ENCODE measurements at regions not wholly inside any gene's neighbourhood (a gene's known extent, or its start where the extent isn't known, plus 50 kb on each side); places are given as distances from the start of the nearest gene placed in this dataset.

- Mint-ChIP-seq H3K27me3 (ENCODE audit: unreplicated experiment) (peaks cover 83% of the 10 kb centered on the region), H3K36me3 (ENCODE audit: insufficient read depth, unreplicated experiment) (no peaks in the 10 kb centered on the region), H3K4me1 (ENCODE audit: low read depth, unreplicated experiment) (no peaks in the 10 kb centered on the region), H3K4me3 (ENCODE audit: low read depth, unreplicated experiment) (no peak overlapping the region), H3K9me3 (ENCODE audit: low read depth, unreplicated experiment) (peaks cover 2% of the 10 kb centered on the region), H3K27ac (ENCODE audit: unreplicated experiment) (no peak overlapping the region)
- TF ChIP-seq, protein P1, sequence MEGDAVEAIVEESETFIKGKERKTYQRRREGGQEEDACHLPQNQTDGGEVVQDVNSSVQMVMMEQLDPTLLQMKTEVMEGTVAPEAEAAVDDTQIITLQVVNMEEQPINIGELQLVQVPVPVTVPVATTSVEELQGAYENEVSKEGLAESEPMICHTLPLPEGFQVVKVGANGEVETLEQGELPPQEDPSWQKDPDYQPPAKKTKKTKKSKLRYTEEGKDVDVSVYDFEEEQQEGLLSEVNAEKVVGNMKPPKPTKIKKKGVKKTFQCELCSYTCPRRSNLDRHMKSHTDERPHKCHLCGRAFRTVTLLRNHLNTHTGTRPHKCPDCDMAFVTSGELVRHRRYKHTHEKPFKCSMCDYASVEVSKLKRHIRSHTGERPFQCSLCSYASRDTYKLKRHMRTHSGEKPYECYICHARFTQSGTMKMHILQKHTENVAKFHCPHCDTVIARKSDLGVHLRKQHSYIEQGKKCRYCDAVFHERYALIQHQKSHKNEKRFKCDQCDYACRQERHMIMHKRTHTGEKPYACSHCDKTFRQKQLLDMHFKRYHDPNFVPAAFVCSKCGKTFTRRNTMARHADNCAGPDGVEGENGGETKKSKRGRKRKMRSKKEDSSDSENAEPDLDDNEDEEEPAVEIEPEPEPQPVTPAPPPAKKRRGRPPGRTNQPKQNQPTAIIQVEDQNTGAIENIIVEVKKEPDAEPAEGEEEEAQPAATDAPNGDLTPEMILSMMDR (IDR thresholded peaks at IDR 0.05; ENCODE audit: unreplicated experiment): no peak
- intact Hi-C loops (cut with micrococcal nuclease; ENCODE audit: unreplicated experiment): no loop called here
- CTCF ChIA-PET: no interaction called here
- DNase-seq: no peak
- BruUV-seq (replicated peaks): no TSS peak
Measured at GRCh38 chr1:5691795-5692509, 300.3 kb downstream of the NPHP4 start.

- no peak for DNase-seq
- Mint-ChIP-seq H3K4me3 (ENCODE audit: low read depth, unreplicated experiment) (no peak overlapping the region), H3K36me3 (ENCODE audit: insufficient read depth, unreplicated experiment) (no peaks in the 10 kb centered on the region), H3K9me3 (ENCODE audit: low read depth, unreplicated experiment) (peaks cover 4% of the 10 kb centered on the region), H3K27ac (ENCODE audit: unreplicated experiment) (no peak overlapping the region), H3K27me3 (ENCODE audit: unreplicated experiment) (peaks cover 87% of the 10 kb centered on the region), H3K4me1 (ENCODE audit: low read depth, unreplicated experiment) (no peaks in the 10 kb centered on the region)
- CTCF ChIA-PET: interaction anchor here (0.6 kb wide), 1 partner anchor 1791 kb away, joined by 3 read pairs; the partner anchor contains the start of gene C1orf174
- intact Hi-C loops (cut with micrococcal nuclease; ENCODE audit: unreplicated experiment): no loop called here
- BruUV-seq (replicated peaks): no TSS peak
- TF ChIP-seq, protein P1 (IDR thresholded peaks at IDR 0.05; ENCODE audit: unreplicated experiment): no peak
Measured at GRCh38 chr1:5690898-5691297, 301.3 kb downstream of the NPHP4 start.

- no peak overlapping the region for H3K4me3 Mint-ChIP-seq (ENCODE audit: low read depth, unreplicated experiment)
- TF ChIP-seq, protein P1 (IDR thresholded peaks at IDR 0.05; ENCODE audit: unreplicated experiment): no peak
- intact Hi-C loops (cut with micrococcal nuclease; ENCODE audit: unreplicated experiment): no loop called here
- DNase-seq: no peak
- peaks cover 87% of the 10 kb centered on the region for H3K27me3 Mint-ChIP-seq (ENCODE audit: unreplicated experiment)
- no peaks in the 10 kb centered on the region for H3K4me1 Mint-ChIP-seq (ENCODE audit: low read depth, unreplicated experiment)
- no peak overlapping the region for H3K27ac Mint-ChIP-seq (ENCODE audit: unreplicated experiment)
- H3K36me3 Mint-ChIP-seq (ENCODE audit: insufficient read depth, unreplicated experiment): no peaks in the 10 kb centered on the region
- CTCF ChIA-PET: no interaction called here
- H3K9me3 Mint-ChIP-seq (ENCODE audit: low read depth, unreplicated experiment): peaks cover 4% of the 10 kb centered on the region
- no TSS peak for BruUV-seq (replicated peaks)
Measured at GRCh38 chr1:5690291-5690690, 301.9 kb downstream of the NPHP4 start.

DNA sequence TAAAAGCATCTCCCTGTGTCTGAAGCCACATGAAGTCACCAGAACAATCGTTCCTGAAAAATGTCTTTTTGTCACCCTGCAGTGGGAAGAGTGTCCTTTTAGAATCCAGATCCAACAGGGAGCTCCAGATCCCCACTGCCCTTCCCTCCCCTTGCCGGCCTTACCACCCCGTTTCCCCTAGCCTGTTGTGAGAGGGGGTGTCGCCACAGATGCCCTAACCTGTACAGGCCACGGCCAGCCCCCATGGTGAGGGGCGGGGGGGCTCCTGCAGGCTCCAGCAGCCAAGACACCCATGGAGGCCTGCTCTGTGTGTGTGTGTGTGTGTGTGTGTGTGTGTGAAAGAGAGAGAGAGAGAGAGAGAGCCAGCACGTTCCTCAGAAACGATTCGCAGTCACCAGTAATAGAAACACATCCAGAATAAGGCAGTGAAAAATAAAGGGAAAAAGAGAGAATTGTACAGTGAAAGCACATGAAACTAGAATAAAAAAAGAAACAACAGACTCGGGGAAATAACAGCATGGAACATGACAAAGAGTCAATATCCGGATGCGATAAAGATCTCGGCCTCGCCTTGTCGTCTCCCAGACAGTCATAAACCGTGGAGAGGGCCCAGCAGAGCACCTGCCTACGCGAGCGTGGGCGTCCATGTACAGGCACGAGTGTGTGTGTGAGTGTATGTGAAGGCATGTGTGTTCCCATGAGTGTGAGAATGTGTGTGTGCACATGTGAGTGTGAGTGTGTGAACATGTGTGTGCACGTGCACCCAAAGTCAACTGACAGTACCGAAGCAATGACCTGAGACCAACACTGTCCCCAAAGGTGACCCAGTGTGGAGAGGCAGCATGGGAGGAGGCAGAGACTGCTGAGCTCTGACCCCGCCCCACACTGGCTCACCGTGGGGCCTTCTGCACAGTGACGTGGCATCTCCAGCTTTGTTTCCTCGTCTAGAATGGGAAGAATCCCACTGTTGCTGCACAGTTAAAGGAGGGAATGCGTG, 303.8 kb downstream of the NPHP4 start:
- intact Hi-C loops (cut with micrococcal nuclease; ENCODE audit: unreplicated experiment): no loop called here
- Mint-ChIP-seq H3K36me3 (ENCODE audit: insufficient read depth, unreplicated experiment) (no peaks in the 10 kb centered on the region), H3K9me3 (ENCODE audit: low read depth, unreplicated experiment) (peaks cover 4% of the 10 kb centered on the region), H3K4me1 (ENCODE audit: low read depth, unreplicated experiment) (no peaks in the 10 kb centered on the region), H3K4me3 (ENCODE audit: low read depth, unreplicated experiment) (no peak overlapping the region), H3K27ac (ENCODE audit: unreplicated experiment) (no peak overlapping the region), H3K27me3 (ENCODE audit: unreplicated experiment) (peaks cover 88% of the 10 kb centered on the region)
- TF ChIP-seq, protein P1 (IDR thresholded peaks at IDR 0.05; ENCODE audit: unreplicated experiment): no peak
- no TSS peak for BruUV-seq (replicated peaks)
- no peak for DNase-seq
- CTCF ChIA-PET: no interaction called here
